C4-2B (cell line): ENCODE measurements at regions not wholly inside any gene's neighbourhood (a gene's known extent, or its start where the extent isn't known, plus 50 kb on each side); places are given as distances from the start of the nearest gene placed in this dataset.

Experiments
- H3K27ac ChIP-seq: fragments of 450-650 bp; 2 replicates; pipeline ENCODE4 v1.5.1; 2017
- ZFX ChIP-seq: fragments of 450-650 bp; IDR thresholded peaks from 2 replicates; pipeline ENCODE4 v1.6.1; 2017
- TF ChIP-seq, protein P1 (sequence below): fragments of 450-650 bp; conservative IDR thresholded peaks from 2 replicates; pipeline ENCODE4 v1.5.1; 2017; ENCODE audit warnings: mild to moderate bottlenecking

GRCh38 chr3:41064526-41064925, 134.8 kb upstream of the CTNNB1 start:
- H3K27ac ChIP-seq = no peak overlapping the region
- TF ChIP-seq, protein P1, sequence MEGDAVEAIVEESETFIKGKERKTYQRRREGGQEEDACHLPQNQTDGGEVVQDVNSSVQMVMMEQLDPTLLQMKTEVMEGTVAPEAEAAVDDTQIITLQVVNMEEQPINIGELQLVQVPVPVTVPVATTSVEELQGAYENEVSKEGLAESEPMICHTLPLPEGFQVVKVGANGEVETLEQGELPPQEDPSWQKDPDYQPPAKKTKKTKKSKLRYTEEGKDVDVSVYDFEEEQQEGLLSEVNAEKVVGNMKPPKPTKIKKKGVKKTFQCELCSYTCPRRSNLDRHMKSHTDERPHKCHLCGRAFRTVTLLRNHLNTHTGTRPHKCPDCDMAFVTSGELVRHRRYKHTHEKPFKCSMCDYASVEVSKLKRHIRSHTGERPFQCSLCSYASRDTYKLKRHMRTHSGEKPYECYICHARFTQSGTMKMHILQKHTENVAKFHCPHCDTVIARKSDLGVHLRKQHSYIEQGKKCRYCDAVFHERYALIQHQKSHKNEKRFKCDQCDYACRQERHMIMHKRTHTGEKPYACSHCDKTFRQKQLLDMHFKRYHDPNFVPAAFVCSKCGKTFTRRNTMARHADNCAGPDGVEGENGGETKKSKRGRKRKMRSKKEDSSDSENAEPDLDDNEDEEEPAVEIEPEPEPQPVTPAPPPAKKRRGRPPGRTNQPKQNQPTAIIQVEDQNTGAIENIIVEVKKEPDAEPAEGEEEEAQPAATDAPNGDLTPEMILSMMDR = no peak
- TF ChIP-seq ZFX = no peak

GRCh38 chr3:41065340-41065739, 134.0 kb upstream of the CTNNB1 start:
- no peak overlapping the region for H3K27ac ChIP-seq
- no peak for TF ChIP-seq ZFX
- TF ChIP-seq, protein P1 = no peak

DNA sequence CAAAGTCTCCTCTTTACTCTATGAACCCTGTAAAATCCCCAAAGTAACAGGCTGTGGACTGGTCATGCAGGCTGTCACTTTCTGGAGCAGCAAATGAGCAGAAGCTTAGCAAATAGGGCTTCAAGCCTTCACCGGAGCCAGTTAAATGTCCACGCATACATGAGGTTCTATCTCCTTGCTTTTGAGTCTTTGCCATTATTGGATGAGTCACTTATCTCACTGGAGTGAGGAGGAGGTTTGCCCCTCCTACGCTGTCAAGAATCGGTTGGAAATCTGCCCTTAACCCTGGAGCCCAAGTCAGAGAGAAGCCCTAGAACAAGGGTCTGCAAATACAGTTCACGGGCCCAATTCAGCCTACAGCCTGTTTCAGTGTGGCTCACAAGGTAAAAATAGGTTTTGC, 126.1 kb upstream of the CTNNB1 start:
- H3K27ac ChIP-seq = no peak overlapping the region
- TF ChIP-seq, protein P1 = no peak
- no peak for TF ChIP-seq ZFX

DNA sequence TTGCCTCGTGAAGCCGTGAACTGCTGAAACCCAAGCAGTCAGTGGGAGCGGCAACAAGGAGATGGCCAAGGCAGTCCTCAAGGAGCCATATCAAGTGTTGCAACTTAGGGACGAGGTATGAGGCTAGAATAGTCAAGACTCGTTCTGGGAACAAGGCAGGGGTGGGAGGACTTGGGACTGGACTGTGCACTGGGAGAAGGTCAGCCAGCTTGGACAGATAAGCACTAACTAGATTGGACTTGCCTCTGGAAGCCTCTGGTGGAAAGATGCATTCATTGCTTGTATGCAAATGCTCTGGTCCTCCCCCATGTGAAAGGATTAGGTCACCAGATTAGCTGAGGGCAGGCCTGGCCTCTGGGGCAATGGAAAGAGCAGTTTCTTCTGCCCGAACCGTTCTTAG, 123.3 kb upstream of the CTNNB1 start:
- TF ChIP-seq, protein P1 = no peak
- no peak for TF ChIP-seq ZFX
- no peak overlapping the region for H3K27ac ChIP-seq

GRCh38 chr3:41076399-41076798, 122.9 kb upstream of the CTNNB1 start:
- H3K27ac ChIP-seq = no peak overlapping the region
- TF ChIP-seq, protein P1 = no peak

- TF ChIP-seq, protein P1 = no peak
- no peak for TF ChIP-seq ZFX
- no peak overlapping the region for H3K27ac ChIP-seq
Observed at GRCh38 chr3:41080141-41080540, 119.2 kb upstream of the CTNNB1 start.

DNA sequence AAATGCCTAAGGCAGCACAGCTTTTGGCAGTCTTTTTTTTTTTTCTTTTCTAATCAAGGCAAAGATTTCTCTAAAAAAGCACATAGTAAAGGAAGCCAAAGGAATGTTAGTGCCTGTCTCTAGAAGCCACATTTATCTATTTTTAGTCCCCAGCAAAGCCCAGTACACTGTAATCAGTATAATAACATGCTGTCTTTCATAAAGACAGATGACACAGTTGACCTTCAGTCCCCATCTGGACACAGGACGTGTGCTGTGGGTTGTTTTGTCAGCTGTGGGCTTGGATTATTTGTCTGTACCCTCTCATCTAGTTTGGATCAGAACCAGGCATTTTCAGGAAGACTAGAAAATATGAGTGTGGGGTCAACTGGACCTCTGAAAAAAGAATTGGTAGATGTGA, 110.4 kb upstream of the CTNNB1 start:
- H3K27ac ChIP-seq = no peak overlapping the region
- TF ChIP-seq ZFX = no peak
- TF ChIP-seq, protein P1 = no peak
